Sigmoid colon (tissue), 6 donors: ENCODE measurements at regions not wholly inside any gene's neighbourhood (a gene's known extent, or its start where the extent isn't known, plus 50 kb on each side); places are given as distances from the start of the nearest gene placed in this dataset.

Experiments used
- DNase-seq: peaks from one replicate; pipeline ENCODE4 v3.0.0-alpha.2; 2019
- H3K27ac ChIP-seq, 4 donors: fragments of 200-600 bp; sonication (generic); one replicate each; pipeline ENCODE4 v1.5.1; 2016 to 2019; ENCODE audit warnings: mild to moderate bottlenecking in 1 of 4
- H3K27me3 ChIP-seq, 3 donors: fragments of 200-600 bp; sonication (generic); one replicate each; pipeline ENCODE4 v1.5.1; 2019; ENCODE audit warnings: mild to moderate bottlenecking in 1 of 3
- H3K36me3 ChIP-seq, 4 donors: fragments of 200-600 bp; sonication (generic); one replicate each; pipeline ENCODE4 v1.5.1; 2016 to 2019
- H3K4me1 ChIP-seq, 4 donors: fragments of 200-600 bp; sonication (generic); one replicate each; pipeline ENCODE4 v1.5.1; 2017 to 2019
- H3K4me3 ChIP-seq, 4 donors: fragments of 200-600 bp; sonication (generic); one replicate each; pipeline ENCODE4 v1.5.1; 2017 to 2019; ENCODE audit warnings: mild to moderate bottlenecking in 2 of 4, moderate library complexity in 1 of 4
- H3K9me3 ChIP-seq, 4 donors: fragments of 200-600 bp in 3 of 4; sonication (generic) in 3 of 4; one replicate each; pipeline versions ENCODE4 v1.5.1 to v1.6.1; 2013 to 2019
- CTCF ChIP-seq, 4 experiments: fragments of 450-650 bp in 3 of 4; fragments of 200-600 bp in 1 of 4; IDR thresholded peaks; one replicate each; pipeline ENCODE4 v1.5.1; 2016 to 2019; ENCODE audit warnings: antibody characterized with exemption in 4 of 4, mild to moderate bottlenecking in 3 of 4, moderate library complexity in 2 of 4
- EP300 ChIP-seq, 4 donors: sonication (generic); formaldehyde crosslinking; IDR thresholded peaks; one replicate each; pipeline ENCODE4 v1.6.1; 2017; ENCODE audit warnings: antibody characterized with exemption in 4 of 4
- POLR2A ChIP-seq, 2 donors: fragments of 450-650 bp; IDR thresholded peaks; one replicate each; pipeline ENCODE4 v1.6.1; 2016; ENCODE audit warnings: antibody characterized with exemption in 2 of 2, mild to moderate bottlenecking in 2 of 2, moderate library complexity in 2 of 2
- POLR2AphosphoS5 ChIP-seq, 4 donors: sonication (generic); formaldehyde crosslinking; IDR thresholded peaks; one replicate each; pipeline ENCODE4 v1.6.1; 2017; ENCODE audit warnings: antibody characterized with exemption in 4 of 4
- WGBS, 2 donors: extraction: QIAGEN DNeasy Blood & Tissue Kit; methylation state at CpG; one replicate each; pipeline ENCODE4 v1.1.7; 2013; 5-methylcytosine and 5-hydroxymethylcytosine counted together
- intact Hi-C: fragments of 100-400 bp; cut with DNase I; formaldehyde crosslinking; loops from one replicate; pipeline ENCODE4 v1.15.1; 2023
- donor health status: healthy with polysubstance abuse.
- donor health status: healthy.

- H3K36me3 ChIP-seq: no peaks in the 10 kb centered on the region
- no peak for TF ChIP-seq EP300 (IDR thresholded peaks at IDR 0.05)
- TF ChIP-seq POLR2AphosphoS5 (IDR thresholded peaks at IDR 0.05): no peak
- TF ChIP-seq CTCF (IDR thresholded peaks at IDR 0.05): no peak
- TF ChIP-seq POLR2A (IDR thresholded peaks at IDR 0.05): no peak
- intact Hi-C loops: no loop called here
Observed at GRCh38 chr5:9721161-9721560, 91.0 kb upstream of the TAS2R1 start.

GRCh38 chr5:9720361-9720760, 90.2 kb upstream of the TAS2R1 start:
- 80 to 83% methylated on average over 5 of the region's 5 CpGs for WGBS, 2 donors

More at GRCh38 chr5:9721161-9721560, 91.0 kb upstream of the TAS2R1 start:
- H3K27ac ChIP-seq: no peak overlapping the region
- WGBS, 2 donors: 58 to 84% methylated on average over 2 of the region's 2 CpGs
- H3K4me1 ChIP-seq: no peaks in the 10 kb centered on the region
- no peaks in the 10 kb centered on the region for H3K9me3 ChIP-seq
- no peak for DNase-seq
- no peak overlapping the region for H3K4me3 ChIP-seq
- no peaks in the 10 kb centered on the region for H3K27me3 ChIP-seq

GRCh38 chr5:9716838-9717281, 86.7 kb upstream of the TAS2R1 start:
- no peak overlapping the region for H3K4me3 ChIP-seq
- H3K27ac ChIP-seq: no peak overlapping the region
- H3K36me3 ChIP-seq: no peaks in the 10 kb centered on the region
- no peaks in the 10 kb centered on the region for H3K9me3 ChIP-seq
- no peaks in the 10 kb centered on the region for H3K27me3 ChIP-seq
- WGBS, 2 donors: 54 to 61% methylated on average over 5 of the region's 5 CpGs
- intact Hi-C loops: no loop called here
- H3K4me1 ChIP-seq: no peaks in the 10 kb centered on the region
- TF ChIP-seq EP300 (IDR thresholded peaks at IDR 0.05) (no peak), POLR2AphosphoS5 (IDR thresholded peaks at IDR 0.05) (no peak), CTCF (IDR thresholded peaks at IDR 0.05) (no peak), POLR2A (IDR thresholded peaks at IDR 0.05) (no peak)
- no peak for DNase-seq

More at GRCh38 chr5:9720361-9720760, 90.2 kb upstream of the TAS2R1 start:
- Histone ChIP-seq H3K27ac (no peak overlapping the region), H3K36me3 (no peaks in the 10 kb centered on the region), H3K4me1 (no peaks in the 10 kb centered on the region), H3K27me3 (no peaks in the 10 kb centered on the region), H3K4me3 (no peak overlapping the region), H3K9me3 (no peaks in the 10 kb centered on the region)
- no peak for TF ChIP-seq POLR2AphosphoS5 (IDR thresholded peaks at IDR 0.05)
- TF ChIP-seq CTCF (IDR thresholded peaks at IDR 0.05): no peak
- no peak for TF ChIP-seq POLR2A (IDR thresholded peaks at IDR 0.05)
- TF ChIP-seq EP300 (IDR thresholded peaks at IDR 0.05): no peak
- DNase-seq: no peak
- intact Hi-C loops: no loop called here

- Histone ChIP-seq H3K4me3 (no peak overlapping the region), H3K36me3 (no peaks in the 10 kb centered on the region), H3K9me3 (no peaks in the 10 kb centered on the region), H3K27ac (no peak overlapping the region), H3K4me1 (no peaks in the 10 kb centered on the region), H3K27me3 (no peaks in the 10 kb centered on the region)
- WGBS, 2 donors: 58 to 59% methylated on average over 5 of the region's 5 CpGs
- no peak for TF ChIP-seq CTCF (IDR thresholded peaks at IDR 0.05)
- no peak for TF ChIP-seq EP300 (IDR thresholded peaks at IDR 0.05)
- TF ChIP-seq POLR2A (IDR thresholded peaks at IDR 0.05): no peak
- no peak for TF ChIP-seq POLR2AphosphoS5 (IDR thresholded peaks at IDR 0.05)
- DNase-seq: no peak
- intact Hi-C loops: no loop called here
Observed at GRCh38 chr5:9715891-9716335, 85.8 kb upstream of the TAS2R1 start.

- H3K27ac ChIP-seq: no peak overlapping the region
- no peak overlapping the region for H3K4me3 ChIP-seq
- no peaks in the 10 kb centered on the region for H3K4me1 ChIP-seq
- DNase-seq: no peak
- 82 to 83% methylated on average over 4 of the region's 4 CpGs for whole genome bisulfite sequencing, 2 donors
- no peaks in the 10 kb centered on the region for H3K36me3 ChIP-seq
- no peaks in the 10 kb centered on the region for H3K27me3 ChIP-seq
- H3K9me3 ChIP-seq: no peaks in the 10 kb centered on the region
- TF ChIP-seq EP300 (IDR thresholded peaks at IDR 0.05) (no peak), POLR2A (IDR thresholded peaks at IDR 0.05) (no peak), POLR2AphosphoS5 (IDR thresholded peaks at IDR 0.05) (no peak), CTCF (IDR thresholded peaks at IDR 0.05) (no peak)
- intact Hi-C loops: no loop called here
Observed at GRCh38 chr5:9713959-9714586, 83.9 kb upstream of the TAS2R1 start.
